SK-N-SH (cell line): ENCODE measurements at regions not wholly inside any gene's neighbourhood (a gene's known extent, or its start where the extent isn't known, plus 50 kb on each side); places are given as distances from the start of the nearest gene placed in this dataset.
A peak's percentile ranks its signal among the peaks of the same experiment; 100 is the strongest.

Experiments
- CTCF ChIA-PET: fragments of 300-600, 350-600 bp; formaldehyde crosslinking; extraction: SDS; loops from one replicate; lab custom pipeline; 2021; lab: Yijun Ruan, JAX
- POLR2A ChIA-PET: fragments of 350-600 bp; sonication (Branson Sonifier 250); formaldehyde crosslinking; extraction: SDS; loops from one replicate; lab custom pipeline; 2020; ENCODE audit warnings: antibody characterized with exemption, inconsistent platforms; lab: Yijun Ruan, JAX
- DNase-seq: peaks from one replicate; pipeline ENCODE4 v3.0.0; 2012
- H2AFZ ChIP-seq: fragments of 200-600 bp; sonication (generic); 2 replicates; pipeline ENCODE4 v1.8.1; 2016; ENCODE audit warnings: antibody characterized with exemption, mild to moderate bottlenecking, low read depth
- H3F3A ChIP-seq: fragments of 200-600 bp; sonication (generic); replicated peaks from 2 replicates; pipeline ENCODE3; 2016; ENCODE audit warnings: antibody characterized with exemption, mild to moderate bottlenecking; ENCODE audit not compliant: insufficient read depth
- H3K27ac ChIP-seq, 2 experiments: fragments of 200-500 bp in 1 of 2; fragments of 200-600 bp in 1 of 2; sonication (Bioruptor generic) in 1 of 2; sonication (generic), shearing (Covaris generic) in 1 of 2; 2 replicates each; pipeline versions ENCODE4 v1.5.1 to v1.6.1; 2014 to 2016; ENCODE audit warnings: low read depth in 2 of 2, inconsistent platforms in 1 of 2, low read length in 1 of 2, mild to moderate bottlenecking in 1 of 2, mixed read lengths in 1 of 2
- H3K27me3 ChIP-seq: fragments of 200-600 bp; sonication (generic), shearing (Covaris generic); 2 replicates; pipeline ENCODE4 v1.6.1; 2016; ENCODE audit warnings: mixed run types; ENCODE audit not compliant: insufficient read depth
- H3K36me3 ChIP-seq, 2 experiments: fragments of 200-500 bp in 1 of 2; fragments of 200-600 bp in 1 of 2; sonication (Bioruptor generic) in 1 of 2; sonication (generic) in 1 of 2; replicated peaks in 1 of 2; 2 replicates each; pipeline versions ENCODE3 to v1.5.1; 2014 to 2016; ENCODE audit warnings: low read length in 1 of 2, mild to moderate bottlenecking in 1 of 2; ENCODE audit not compliant: insufficient read depth in 2 of 2, control insufficient read depth in 1 of 2
- H3K4me1 ChIP-seq, 2 experiments: fragments of 200-500 bp in 1 of 2; fragments of 200-600 bp in 1 of 2; sonication (Bioruptor generic) in 1 of 2; sonication (generic), shearing (Covaris generic) in 1 of 2; 2 replicates each; pipeline versions ENCODE4 v1.5.1 to v1.6.1; 2014 to 2016; ENCODE audit warnings: low read depth in 1 of 2, low read length in 1 of 2, mixed run types in 1 of 2; ENCODE audit not compliant: insufficient read depth in 2 of 2, control insufficient read depth in 1 of 2
- H3K4me2 ChIP-seq: fragments of 200-600 bp; sonication (generic), shearing (Covaris generic); 2 replicates; pipeline ENCODE4 v1.6.1; 2017; ENCODE audit warnings: mixed run types
- H3K4me3 ChIP-seq, 2 experiments: fragments of 200-500 bp in 1 of 2; fragments of 200-600 bp in 1 of 2; sonication (Bioruptor generic) in 1 of 2; sonication (generic), shearing (Covaris generic) in 1 of 2; 2 replicates each; pipeline versions ENCODE4 v1.5.1 to v1.8.1; 2014 to 2016; ENCODE audit warnings: low read depth in 2 of 2, inconsistent platforms in 1 of 2, low read length in 1 of 2, mild to moderate bottlenecking in 1 of 2, mixed read lengths in 1 of 2, moderate library complexity in 1 of 2
- H3K79me2 ChIP-seq: fragments of 200-600 bp; sonication (generic); 2 replicates; pipeline ENCODE4 v1.8.1; 2017; ENCODE audit warnings: mild to moderate bottlenecking; ENCODE audit not compliant: insufficient read depth
- H3K9ac ChIP-seq: fragments of 200-600 bp; sonication (generic); 2 replicates; pipeline ENCODE4 v1.6.1; 2017; ENCODE audit warnings: mixed run types
- H3K9me2 ChIP-seq: fragments of 200-600 bp; sonication (generic); 2 replicates; pipeline ENCODE4 v1.6.1; 2017; ENCODE audit warnings: mixed run types
- H3K9me3 ChIP-seq: fragments of 200-600 bp; sonication (generic); 2 replicates; pipeline ENCODE4 v1.6.1; 2017; ENCODE audit warnings: mixed run types, mild to moderate bottlenecking, moderate library complexity
- H4K20me1 ChIP-seq: fragments of 200-600 bp; sonication (generic); 2 replicates; pipeline ENCODE4 v1.6.1; 2017; ENCODE audit warnings: mild to moderate bottlenecking, mixed run types; ENCODE audit not compliant: insufficient read depth
- CHD2 ChIP-seq: fragments of 150-350 bp; IDR thresholded peaks from 2 replicates; pipeline ENCODE4 v1.6.1; 2018; ENCODE audit warnings: low read length; ENCODE audit not compliant: partially characterized antibody
- EP300 ChIP-seq, 2 experiments: IDR thresholded peaks; 2 replicates each; pipeline versions ENCODE4 v1.4.0 to v1.6.1; 2012; ENCODE audit warnings: borderline replicate concordance in 1 of 2, low read depth in 1 of 2, low read length in 1 of 2
- FOSL2 ChIP-seq: IDR thresholded peaks from 2 replicates; pipeline ENCODE4 v1.4.0; 2012; ENCODE audit warnings: low read depth, mild to moderate bottlenecking, moderate library complexity, borderline replicate concordance
- IRF3 ChIP-seq: fragments of 150-350 bp; IDR thresholded peaks from 2 replicates; pipeline ENCODE4 v1.6.1; 2016; ENCODE audit warnings: mild to moderate bottlenecking, low read depth, low read length
- JUND ChIP-seq: IDR thresholded peaks from 2 replicates; pipeline ENCODE4 v1.4.0; 2012
- MAX ChIP-seq: IDR thresholded peaks from 2 replicates; pipeline ENCODE4 v1.4.0; 2012; ENCODE audit warnings: low read depth
- MEF2A ChIP-seq: IDR thresholded peaks from 2 replicates; pipeline ENCODE4 v1.4.0; 2012; ENCODE audit warnings: low read depth, borderline replicate concordance
- MXI1 ChIP-seq: IDR thresholded peaks from 2 replicates; pipeline ENCODE4 v1.6.1; 2012; ENCODE audit warnings: mild to moderate bottlenecking, low read depth, low read length, improper control_type of control experiment
- NFIC ChIP-seq: IDR thresholded peaks from 2 replicates; pipeline ENCODE4 v1.4.0; 2012; ENCODE audit warnings: borderline replicate concordance
- PBX3 ChIP-seq: IDR thresholded peaks from 2 replicates; pipeline ENCODE4; 2012
- REST ChIP-seq: IDR thresholded peaks from 2 replicates; pipeline ENCODE4 v1.6.1; 2012; ENCODE audit warnings: mild to moderate bottlenecking, low read depth, low read length, moderate library complexity
- SIN3A ChIP-seq: IDR thresholded peaks from 2 replicates; pipeline ENCODE4 v1.6.1; 2012; ENCODE audit warnings: low read depth, mild to moderate bottlenecking, low read length, moderate library complexity, borderline replicate concordance
- TCF12 ChIP-seq: IDR thresholded peaks from 2 replicates; pipeline ENCODE4 v1.4.0; 2012
- YY1 ChIP-seq: IDR thresholded peaks from 2 replicates; pipeline ENCODE4 v1.4.0; 2012; ENCODE audit warnings: low read depth, mild to moderate bottlenecking
- WGBS: methylation state at CpG from one replicate; pipeline ENCODE4 v1.1.6; 2017; ENCODE audit warnings: low lambda C conversion rate; 5-methylcytosine and 5-hydroxymethylcytosine counted together

GRCh38 chr7:131143869-131144268, 183.8 kb upstream of the MKLN1 start:
- H3K4me3 ChIP-seq = no peak overlapping the region
- no peak for TF ChIP-seq EP300 (IDR thresholded peaks at IDR 0.05; ENCODE audit: borderline replicate concordance in 1 of 2, low read depth in 1 of 2, low read length in 1 of 2)
- TF ChIP-seq REST = no peak
- TF ChIP-seq YY1 = no peak
- TF ChIP-seq SIN3A = no peak
- no peak for TF ChIP-seq MAX
- TF ChIP-seq PBX3 = no peak
- TF ChIP-seq MXI1 = no peak
- no peak for TF ChIP-seq CHD2
- TF ChIP-seq FOSL2 = no peak
- TF ChIP-seq IRF3 = no peak
- TF ChIP-seq NFIC = no peak
- H3F3A ChIP-seq = no peaks in the 10 kb centered on the region
- CTCF ChIA-PET = no interaction called here
- H3K36me3 ChIP-seq = no peaks in the 10 kb centered on the region
- no peaks in the 10 kb centered on the region for H3K9me3 ChIP-seq
- POLR2A ChIA-PET = no interaction called here
- no peaks in the 10 kb centered on the region for H3K79me2 ChIP-seq
- H2AFZ ChIP-seq = no peak overlapping the region
- no peaks in the 10 kb centered on the region for H3K9me2 ChIP-seq
- H3K27ac ChIP-seq = no peak overlapping the region
- no peaks in the 10 kb centered on the region for H3K4me1 ChIP-seq
- H3K27me3 ChIP-seq = no peaks in the 10 kb centered on the region
- no peak overlapping the region for H3K4me2 ChIP-seq
- no peak overlapping the region for H3K9ac ChIP-seq
- DNase-seq = no peak
- H4K20me1 ChIP-seq = no peaks in the 10 kb centered on the region
- 87% methylated on average over 4 of the region's 4 CpGs for WGBS

GRCh38 chr7:131145026-131145425, 182.7 kb upstream of the MKLN1 start:
- H3K79me2 ChIP-seq = no peaks in the 10 kb centered on the region
- TF ChIP-seq PBX3 (peak; percentile 51), TCF12 (0 out of 2 replicates have a peak, but pooled peaks have one; percentile 34), FOSL2 (peak; percentile 38; the same call in 1 of the 2 replicates), JUND (peak; percentile 71), MEF2A (no peak)
- TF ChIP-seq, all 33 proteins: peak for 4
- Histone ChIP-seq H2AFZ (peak overlapping the region; percentile 22; the same call in 1 of the 2 replicates), H3K4me1 (no peaks in the 10 kb centered on the region), H3K9ac (no peak overlapping the region), H3K27ac (peak overlapping the region in 1 of 2 experiments; percentile 1; a peak in 1 of 4 replicates), H3F3A (no peaks in the 10 kb centered on the region), H3K27me3 (no peaks in the 10 kb centered on the region), H3K36me3 (no peaks in the 10 kb centered on the region), H3K4me3 (no peak overlapping the region), H3K4me2 (no peak overlapping the region), H4K20me1 (no peaks in the 10 kb centered on the region), H3K9me3 (no peaks in the 10 kb centered on the region), H3K9me2 (no peaks in the 10 kb centered on the region)
- POLR2A ChIA-PET = no interaction called here
- DNase-seq = no peak
- CTCF ChIA-PET = interaction anchor here (1.3 kb wide), 1 partner anchor 11 kb away, joined by 6 read pairs; no protein-coding TSS in a partner anchor
- WGBS = 53% methylated on average over 8 of the region's 8 CpGs
